ENCODE measurements at regions not wholly inside any gene's neighbourhood (a gene's known extent, or its start where the extent isn't known, plus 50 kb on each side); places are given as distances from the start of the nearest gene placed in this dataset.

DNA sequence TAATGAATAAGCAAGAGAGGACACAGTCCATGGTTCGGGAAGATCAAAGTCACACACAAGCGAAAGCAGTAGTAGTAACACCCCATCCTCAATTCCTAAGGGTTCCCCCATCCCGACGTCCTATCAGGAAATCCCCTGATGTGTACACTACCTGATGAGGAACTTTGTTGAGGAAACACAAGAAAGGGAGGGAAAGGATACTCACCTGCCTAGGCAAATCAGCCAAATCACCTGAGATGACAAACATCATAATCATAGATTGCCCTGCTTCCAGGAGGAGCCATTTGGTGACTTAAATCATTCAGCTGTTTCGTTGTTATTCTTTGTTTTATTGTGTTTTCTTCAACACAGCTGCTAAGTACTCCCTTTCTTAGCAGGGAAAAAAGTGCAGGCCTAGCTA, 55.5 kb upstream of the SPOPL start:
- no TSS peak for BruUV-seq (replicated peaks)
- H3K9me3 ChIP-seq (ENCODE audit: insufficient read depth, low read depth), result no peaks in the 10 kb centered on the region
- TF ChIP-seq, protein P1, sequence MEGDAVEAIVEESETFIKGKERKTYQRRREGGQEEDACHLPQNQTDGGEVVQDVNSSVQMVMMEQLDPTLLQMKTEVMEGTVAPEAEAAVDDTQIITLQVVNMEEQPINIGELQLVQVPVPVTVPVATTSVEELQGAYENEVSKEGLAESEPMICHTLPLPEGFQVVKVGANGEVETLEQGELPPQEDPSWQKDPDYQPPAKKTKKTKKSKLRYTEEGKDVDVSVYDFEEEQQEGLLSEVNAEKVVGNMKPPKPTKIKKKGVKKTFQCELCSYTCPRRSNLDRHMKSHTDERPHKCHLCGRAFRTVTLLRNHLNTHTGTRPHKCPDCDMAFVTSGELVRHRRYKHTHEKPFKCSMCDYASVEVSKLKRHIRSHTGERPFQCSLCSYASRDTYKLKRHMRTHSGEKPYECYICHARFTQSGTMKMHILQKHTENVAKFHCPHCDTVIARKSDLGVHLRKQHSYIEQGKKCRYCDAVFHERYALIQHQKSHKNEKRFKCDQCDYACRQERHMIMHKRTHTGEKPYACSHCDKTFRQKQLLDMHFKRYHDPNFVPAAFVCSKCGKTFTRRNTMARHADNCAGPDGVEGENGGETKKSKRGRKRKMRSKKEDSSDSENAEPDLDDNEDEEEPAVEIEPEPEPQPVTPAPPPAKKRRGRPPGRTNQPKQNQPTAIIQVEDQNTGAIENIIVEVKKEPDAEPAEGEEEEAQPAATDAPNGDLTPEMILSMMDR (conservative IDR thresholded peaks at IDR 0.05), result no peak
- TF ChIP-seq EZH2 (IDR thresholded peaks at IDR 0.05; ENCODE audit: low read depth), result no peak
- H3K27ac ChIP-seq, result no peak overlapping the region
- H3K9me2 ChIP-seq (ENCODE audit: insufficient read depth), result no peaks in the 10 kb centered on the region
- H4K20me1 ChIP-seq (ENCODE audit: insufficient read depth), result no peaks in the 10 kb centered on the region
- H3K4me2 ChIP-seq, result no peak overlapping the region
- no peak overlapping the region for H2AFZ ChIP-seq
- intact Hi-C loops (cut with micrococcal nuclease; ENCODE audit: unreplicated experiment), result no loop called here
- no peaks in the 10 kb centered on the region for H3F3A ChIP-seq (ENCODE audit: insufficient read depth, low read depth)
- no peaks in the 10 kb centered on the region for H3K4me1 ChIP-seq (replicated peaks; ENCODE audit: insufficient read depth)
- H3K36me3 ChIP-seq (ENCODE audit: low read depth), result no peaks in the 10 kb centered on the region
- DNase-seq, result no peak
- ChIA-PET POLR2A (ENCODE audit: unreplicated experiment) (no interaction called here), CTCF (no interaction called here)
- no peaks in the 10 kb centered on the region for H3K27me3 ChIP-seq (ENCODE audit: insufficient read depth, low read depth)
- no peak overlapping the region for H3K4me3 ChIP-seq
- no peaks in the 10 kb centered on the region for H3K79me2 ChIP-seq (ENCODE audit: low read depth)

DNA sequence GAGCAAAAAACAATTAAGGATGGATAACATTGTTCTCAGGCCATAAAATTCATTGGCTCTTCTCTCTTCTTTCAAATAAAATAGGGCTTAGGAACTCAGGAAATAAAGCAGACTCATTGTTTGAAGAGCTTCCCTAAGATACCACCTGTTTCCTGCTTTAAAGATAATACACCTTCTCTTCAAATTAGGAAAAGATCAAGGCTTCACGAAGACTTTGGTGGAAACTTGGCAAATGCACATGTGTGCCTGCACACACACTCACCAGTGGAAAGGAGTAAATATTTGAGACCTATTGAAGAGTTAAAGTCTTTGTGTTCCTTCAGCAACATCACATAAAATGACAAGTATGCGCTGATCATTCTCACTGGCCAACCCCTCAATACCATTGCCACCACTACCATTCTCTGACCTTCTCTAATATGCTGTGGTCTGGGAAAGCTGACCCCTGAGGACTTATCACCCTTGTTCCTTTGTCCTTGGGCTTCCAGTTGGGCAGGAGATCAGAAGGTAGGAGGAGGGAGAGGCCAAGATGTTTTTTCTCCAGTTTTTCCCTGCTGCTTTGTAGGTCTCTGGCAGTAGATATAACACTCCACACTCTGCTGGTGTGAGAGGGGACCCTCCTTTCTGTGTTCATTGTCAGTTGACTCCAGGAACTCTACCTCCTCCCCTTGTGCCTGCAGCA, 53.5 kb upstream of the SPOPL start:
- no peaks in the 10 kb centered on the region for H3K9me2 ChIP-seq (ENCODE audit: insufficient read depth)
- BruUV-seq (replicated peaks), result no TSS peak
- no peaks in the 10 kb centered on the region for H3K79me2 ChIP-seq (ENCODE audit: low read depth)
- H3K27ac ChIP-seq, result no peak overlapping the region
- CTCF ChIA-PET, result no interaction called here
- no peak for DNase-seq
- H3K4me1 ChIP-seq (replicated peaks; ENCODE audit: insufficient read depth), result no peaks in the 10 kb centered on the region
- H3K27me3 ChIP-seq (ENCODE audit: insufficient read depth, low read depth), result no peaks in the 10 kb centered on the region
- no peak overlapping the region for H3K4me3 ChIP-seq
- intact Hi-C loops (cut with micrococcal nuclease; ENCODE audit: unreplicated experiment), result no loop called here
- H3K4me2 ChIP-seq, result no peak overlapping the region
- no peaks in the 10 kb centered on the region for H4K20me1 ChIP-seq (ENCODE audit: insufficient read depth)
- POLR2A ChIA-PET (ENCODE audit: unreplicated experiment), result no interaction called here
- H3K9me3 ChIP-seq (ENCODE audit: insufficient read depth, low read depth), result no peaks in the 10 kb centered on the region
- no peak for TF ChIP-seq EZH2 (IDR thresholded peaks at IDR 0.05; ENCODE audit: low read depth)
- TF ChIP-seq, protein P1 (conservative IDR thresholded peaks at IDR 0.05), result no peak
- H3F3A ChIP-seq (ENCODE audit: insufficient read depth, low read depth), result no peaks in the 10 kb centered on the region
- H3K36me3 ChIP-seq (ENCODE audit: low read depth), result no peaks in the 10 kb centered on the region
- H2AFZ ChIP-seq, result no peak overlapping the region
